Pancreas (tissue), 10 donors: ENCODE measurements at regions not wholly inside any gene's neighbourhood (a gene's known extent, or its start where the extent isn't known, plus 50 kb on each side); places are given as distances from the start of the nearest gene placed in this dataset.

Source experiments
- ATAC-seq, 4 donors: fragments of 200-7000 bp; cut with Tn5 transposase; one replicate each; pipeline versions ENCODE4 v1.8.0 to v1.9.1; 2020; ENCODE audit warnings: mild to moderate bottlenecking in 4 of 4, moderate library complexity in 4 of 4
- DNase-seq, 6 donors: peaks; one replicate each; pipeline ENCODE4 v3.0.0-alpha.2; 2020
- FAIRE-seq: peaks from 2 replicates; lab custom pipeline; 2012; peaks lifted over from hg19 to GRCh38; lab: Jason Lieb, UNC
- H3K27ac ChIP-seq, 4 donors: fragments of 200-600 bp; sonication (generic); 1 replicate in 3 of 4; 2 replicates in 1 of 4; pipeline versions ENCODE4 v1.5.0 to v1.8.0; 2020
- H3K27me3 ChIP-seq, 4 donors: fragments of 200-600 bp; one replicate each; pipeline ENCODE4 v1.8.0; 2021
- H3K36me3 ChIP-seq, 3 donors: fragments of 200-600 bp; sonication (generic) in 1 of 3; one replicate each; pipeline versions ENCODE4 v1.5.0 to v1.8.0; 2020 to 2021
- H3K4me1 ChIP-seq, 3 donors: fragments of 200-600 bp; one replicate each; pipeline ENCODE4 v1.8.0; 2021
- H3K4me3 ChIP-seq, 4 donors: fragments of 200-600 bp; sonication (generic) in 2 of 4; one replicate each; pipeline versions ENCODE4 v1.5.0 to v1.8.0; 2020 to 2021
- H3K9me3 ChIP-seq, 4 donors: fragments of 200-600 bp; one replicate each; pipeline ENCODE4 v1.8.0; 2021
- WGBS, 2 donors: extraction: QIAGEN DNeasy Blood & Tissue Kit; methylation state at CpG; one replicate each; pipeline ENCODE4 v1.1.7; 2013; 5-methylcytosine and 5-hydroxymethylcytosine counted together
- intact Hi-C, 3 donors: fragments of 100-400 bp; cut with DNase I; formaldehyde crosslinking; loops; one replicate each; pipeline versions ENCODE4 v1.11.1 to v1.14.2; 2022
- TF ChIP-seq, protein P1 (sequence below), 4 donors: fragments of 200-600 bp; sonication (generic) in 3 of 4; IDR thresholded peaks; one replicate each; pipeline versions ENCODE4 v1.5.0 to v1.8.0; 2021; ENCODE audit warnings: antibody characterized with exemption in 4 of 4
- donor health status: healthy with polysubstance abuse.
- donor health status: DM: no; HTN: no; CAD: no; lungs with moderate emphysema.
- donor health status: DM: no; HTN: no; CAD: no.
- donor health status: control.
- donor health status: control.
- donor health status: Bipolar disorder and iron deficiency.
- donor health status: DM: yes; HTN: yes; CAD: no.
- donor health status: DM: no; HTN: no; CAD: no.
- donor health status: DM: no; HTN: no; CAD: no.
- donor health status: DM: yes; HTN: yes; CAD: no.

DNA sequence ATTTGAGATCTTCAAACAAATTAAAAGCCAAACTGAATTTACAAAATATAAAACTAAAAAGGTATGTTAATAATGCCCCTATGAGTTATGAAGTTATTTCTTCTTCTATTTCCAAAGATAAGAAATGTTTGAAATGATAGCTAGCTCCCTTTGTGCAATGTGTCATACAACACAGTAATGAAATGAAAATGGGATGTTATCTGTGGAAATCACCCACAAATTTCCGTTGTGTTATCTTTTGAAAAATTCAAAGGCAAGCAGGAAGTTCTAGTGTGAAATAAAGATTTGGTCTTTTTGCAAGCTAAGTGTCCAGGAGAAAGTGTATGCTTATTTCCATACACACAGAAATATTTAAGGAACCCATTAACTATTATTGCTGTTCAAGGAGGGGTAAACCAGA is 375.3 kb upstream of the PRR16 start:
- 19 to 36% methylated on average over 1 of the region's 1 CpG for WGBS, 2 donors
- FAIRE-seq = no peak

DNA sequence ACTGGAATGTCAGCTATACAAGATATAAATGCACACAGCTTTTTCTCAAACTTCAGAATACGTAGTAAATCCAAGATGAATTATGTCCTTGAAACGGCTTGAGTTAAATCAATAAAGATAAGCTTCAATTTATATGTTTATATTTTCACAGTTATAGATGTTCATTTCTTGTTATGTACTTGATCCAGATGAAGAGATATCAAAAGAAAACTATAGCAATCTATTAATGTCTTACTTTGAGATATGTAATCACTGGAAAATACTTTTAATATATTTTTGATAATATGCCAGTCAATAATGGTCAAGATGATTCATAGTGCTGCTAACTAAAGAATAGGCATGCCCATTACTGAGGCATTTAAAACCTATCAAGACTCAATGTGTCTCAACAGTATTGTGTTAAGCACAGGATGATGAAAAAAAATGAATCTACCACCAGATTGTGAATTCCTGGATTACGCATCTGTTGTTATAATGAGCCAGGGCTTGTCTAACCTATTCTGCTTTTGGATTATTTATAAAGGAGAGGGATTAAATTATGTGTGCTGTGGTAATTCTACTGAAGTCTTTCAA is 372.6 kb upstream of the PRR16 start:
- TF ChIP-seq, protein P1, sequence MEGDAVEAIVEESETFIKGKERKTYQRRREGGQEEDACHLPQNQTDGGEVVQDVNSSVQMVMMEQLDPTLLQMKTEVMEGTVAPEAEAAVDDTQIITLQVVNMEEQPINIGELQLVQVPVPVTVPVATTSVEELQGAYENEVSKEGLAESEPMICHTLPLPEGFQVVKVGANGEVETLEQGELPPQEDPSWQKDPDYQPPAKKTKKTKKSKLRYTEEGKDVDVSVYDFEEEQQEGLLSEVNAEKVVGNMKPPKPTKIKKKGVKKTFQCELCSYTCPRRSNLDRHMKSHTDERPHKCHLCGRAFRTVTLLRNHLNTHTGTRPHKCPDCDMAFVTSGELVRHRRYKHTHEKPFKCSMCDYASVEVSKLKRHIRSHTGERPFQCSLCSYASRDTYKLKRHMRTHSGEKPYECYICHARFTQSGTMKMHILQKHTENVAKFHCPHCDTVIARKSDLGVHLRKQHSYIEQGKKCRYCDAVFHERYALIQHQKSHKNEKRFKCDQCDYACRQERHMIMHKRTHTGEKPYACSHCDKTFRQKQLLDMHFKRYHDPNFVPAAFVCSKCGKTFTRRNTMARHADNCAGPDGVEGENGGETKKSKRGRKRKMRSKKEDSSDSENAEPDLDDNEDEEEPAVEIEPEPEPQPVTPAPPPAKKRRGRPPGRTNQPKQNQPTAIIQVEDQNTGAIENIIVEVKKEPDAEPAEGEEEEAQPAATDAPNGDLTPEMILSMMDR (IDR thresholded peaks at IDR 0.05) = no peak
- ATAC-seq = no peak
- no peaks in the 10 kb centered on the region for H3K9me3 ChIP-seq
- no peaks in the 10 kb centered on the region for H3K36me3 ChIP-seq
- H3K4me1 ChIP-seq = peaks cover 0 to 9% (median 0%) of the 10 kb centered on the region in 3 donors
- DNase-seq = no peak
- H3K4me3 ChIP-seq = no peak overlapping the region
- intact Hi-C loops = no loop called here
- no peak overlapping the region for H3K27ac ChIP-seq
- FAIRE-seq = no peak
- H3K27me3 ChIP-seq = no peaks in the 10 kb centered on the region
- 38 to 45% methylated on average over 3 of the region's 3 CpGs for WGBS, 2 donors

More for the DNA sequence above, 375.3 kb upstream of the PRR16 start:
- no peak for ATAC-seq
- Histone ChIP-seq H3K27ac (no peak overlapping the region), H3K36me3 (no peaks in the 10 kb centered on the region), H3K9me3 (no peaks in the 10 kb centered on the region), H3K4me3 (no peak overlapping the region), H3K27me3 (no peaks in the 10 kb centered on the region), H3K4me1 (no peaks in the 10 kb centered on the region)
- TF ChIP-seq, protein P1 (IDR thresholded peaks at IDR 0.05) = no peak
- intact Hi-C loops = no loop called here
- no peak for DNase-seq

DNA sequence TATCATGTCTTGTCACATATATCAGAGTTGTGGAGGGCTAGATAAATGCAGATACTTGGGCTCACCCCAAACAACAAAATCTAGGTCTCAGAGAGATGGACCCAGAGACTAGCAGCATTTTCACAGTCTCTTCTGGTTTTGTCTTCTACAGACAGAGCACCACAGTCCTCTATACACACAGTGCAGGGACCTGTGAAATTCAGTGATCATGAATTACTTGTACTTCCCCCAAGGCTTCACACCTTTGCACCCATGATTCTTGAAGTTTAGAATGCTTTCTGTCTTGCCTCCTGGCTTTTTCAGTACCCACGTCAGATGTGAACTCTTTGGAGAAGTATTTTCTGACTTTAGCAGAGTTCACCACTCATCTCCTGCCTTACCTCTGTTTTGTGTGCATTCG is 371.5 kb upstream of the PRR16 start:
- TF ChIP-seq, protein P1 (IDR thresholded peaks at IDR 0.05) = no peak
- DNase-seq = no peak
- H3K36me3 ChIP-seq = no peaks in the 10 kb centered on the region
- no peaks in the 10 kb centered on the region for H3K27me3 ChIP-seq
- H3K4me3 ChIP-seq = no peak overlapping the region
- H3K27ac ChIP-seq = no peak overlapping the region
- no peak for FAIRE-seq
- no peaks in the 10 kb centered on the region for H3K9me3 ChIP-seq
- peaks cover 0 to 15% (median 0%) of the 10 kb centered on the region in 3 donors for H3K4me1 ChIP-seq
- WGBS, 2 donors = 66 to 75% methylated on average over 2 of the region's 2 CpGs
- intact Hi-C loops = no loop called here
- ATAC-seq = no peak

DNA sequence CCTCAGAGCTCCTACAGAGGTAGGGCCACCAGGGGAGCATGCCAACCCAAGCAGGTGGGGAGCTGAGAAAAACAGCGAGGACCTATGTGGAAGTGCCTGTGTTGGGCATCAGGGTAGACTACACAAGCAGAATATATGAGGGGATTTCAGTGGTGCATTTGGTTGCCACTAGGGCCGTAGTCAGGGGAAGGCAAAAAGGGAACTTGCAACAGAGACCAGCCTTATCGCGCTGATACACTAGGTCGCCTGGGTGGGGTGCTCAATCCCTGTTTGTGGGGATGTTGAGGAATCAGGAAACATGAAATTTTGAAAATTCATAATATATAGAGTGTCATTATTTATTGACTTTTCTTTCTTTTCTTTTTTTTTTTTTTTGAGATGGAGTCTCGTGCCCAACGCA is 370.9 kb upstream of the PRR16 start:
- Histone ChIP-seq H3K36me3 (no peaks in the 10 kb centered on the region), H3K27me3 (no peaks in the 10 kb centered on the region), H3K4me3 (no peak overlapping the region), H3K27ac (no peak overlapping the region), H3K4me1 (peaks cover 0 to 15% (median 0%) of the 10 kb centered on the region in 3 donors), H3K9me3 (no peaks in the 10 kb centered on the region)
- ATAC-seq = no peak
- no peak for DNase-seq
- intact Hi-C loops = no loop called here
- 90 to 98% methylated on average over 7 of the region's 7 CpGs for WGBS, 2 donors
- TF ChIP-seq, protein P1 (IDR thresholded peaks at IDR 0.05) = no peak
- FAIRE-seq = no peak

DNA sequence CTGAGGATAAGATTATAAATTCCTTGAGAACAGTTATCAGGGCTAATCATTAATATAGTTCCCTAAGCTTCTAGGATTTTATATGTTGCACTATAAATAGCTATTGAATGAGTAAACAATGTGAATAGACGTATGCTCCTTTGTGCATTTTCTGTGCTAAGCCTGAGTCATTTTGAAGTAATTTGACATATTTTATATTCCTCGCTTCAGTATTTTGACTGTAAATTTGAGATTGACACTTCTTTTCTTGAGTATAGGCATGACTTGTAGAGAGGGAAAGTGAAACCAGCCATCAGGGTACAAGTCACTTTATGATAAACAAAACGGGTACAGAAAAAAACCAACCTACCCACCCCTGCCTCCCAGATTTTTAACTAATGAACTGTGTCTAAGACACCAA is 367.7 kb upstream of the PRR16 start:
- 20 to 22% methylated on average over 3 of the region's 3 CpGs for WGBS, 2 donors
- ATAC-seq (peak in 2 of 4 donors; percentile 51 to 53), FAIRE-seq (no peak), DNase-seq (no peak)
- Histone ChIP-seq H3K27me3 (no peaks in the 10 kb centered on the region), H3K9me3 (no peaks in the 10 kb centered on the region), H3K27ac (no peak overlapping the region), H3K4me3 (peak overlapping the region in 1 of 4 donors; percentile 16), H3K36me3 (no peaks in the 10 kb centered on the region), H3K4me1 (peaks cover 0 to 15% (median 0%) of the 10 kb centered on the region in 3 donors)
- TF ChIP-seq, protein P1 (IDR thresholded peaks at IDR 0.05) = no peak
- intact Hi-C loops = no loop called here
